GM19240 (cell line): ENCODE measurements at regions not wholly inside any gene's neighbourhood (a gene's known extent, or its start where the extent isn't known, plus 50 kb on each side); places are given as distances from the start of the nearest gene placed in this dataset.

Source experiments
- DNase-seq: peaks from one replicate; pipeline ENCODE4 v3.0.0; 2011; ENCODE audit warnings: low spot score; ENCODE audit not compliant: insufficient read length

DNA sequence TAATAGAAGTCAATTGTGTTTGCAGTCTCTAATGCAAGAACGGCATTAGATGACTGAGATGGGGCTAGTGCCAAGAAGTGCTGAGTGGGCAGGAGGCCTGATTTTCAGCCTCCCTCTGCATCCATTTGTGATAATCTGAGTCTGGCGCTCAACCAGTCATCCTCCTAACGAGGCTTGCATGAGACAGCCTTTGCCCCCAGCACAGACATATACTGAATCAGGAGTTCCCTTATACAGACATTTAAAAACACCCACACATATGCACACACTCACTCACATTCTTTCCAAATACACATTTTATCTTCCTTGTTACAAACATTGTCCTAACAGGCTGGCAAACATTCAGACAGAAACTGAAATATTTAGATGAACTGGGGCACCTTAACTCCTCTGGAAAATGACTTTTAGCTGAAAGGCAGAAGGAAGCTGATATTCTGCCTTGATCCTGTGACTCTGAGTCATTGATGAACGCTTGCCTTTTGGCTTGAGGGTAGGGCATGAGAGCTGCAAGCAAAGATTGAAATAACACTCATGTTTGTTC lies 562.3 kb downstream of the DHX35 start:
- DNase-seq = no peak

DNA sequence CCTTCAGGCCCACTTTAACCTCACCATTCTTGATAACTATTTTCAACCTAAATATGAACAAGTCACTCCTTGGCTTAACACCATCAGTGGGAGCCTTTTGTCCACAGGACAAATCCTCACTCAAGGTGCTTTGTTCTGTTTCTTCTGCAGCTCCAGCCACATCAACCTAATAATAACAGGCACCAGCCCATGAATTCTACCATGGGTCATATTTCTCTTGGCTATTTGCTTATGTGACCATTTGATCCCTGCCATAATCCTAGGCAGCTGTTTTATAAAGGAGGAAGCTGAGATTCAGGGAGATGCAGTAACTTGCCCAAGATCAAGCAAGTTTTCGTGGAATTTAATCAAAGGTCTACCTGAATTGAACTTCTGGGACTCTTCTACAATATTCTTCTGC lies 561.3 kb downstream of the DHX35 start:
- DNase-seq = no peak

- no peak for DNase-seq
These were observed 556.5 kb downstream of the DHX35 start for GRCh38 chr20:39518654-39519053.

DNA sequence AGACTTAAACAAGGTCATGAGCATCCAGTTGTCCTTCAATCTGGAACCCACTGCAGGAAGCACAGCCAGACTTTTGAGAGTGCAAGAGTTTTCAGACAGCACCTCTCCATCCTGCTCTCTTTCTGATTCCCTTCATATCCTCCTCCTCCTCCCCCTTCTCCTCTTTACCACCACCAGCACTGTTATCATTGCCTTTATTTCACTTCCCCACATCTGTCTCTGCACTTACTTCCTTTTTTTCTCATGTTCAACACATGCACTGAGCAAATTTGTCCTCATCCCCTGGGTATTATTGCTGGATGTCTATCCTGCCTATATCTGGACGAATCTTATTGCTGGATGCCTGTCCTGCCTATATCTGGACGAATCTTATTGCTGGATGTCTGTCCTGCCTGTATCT lies 554.8 kb downstream of the DHX35 start:
- DNase-seq = no peak

- DNase-seq = no peak
These were observed 542.6 kb downstream of the DHX35 start for GRCh38 chr20:39504710-39505094.

DNA sequence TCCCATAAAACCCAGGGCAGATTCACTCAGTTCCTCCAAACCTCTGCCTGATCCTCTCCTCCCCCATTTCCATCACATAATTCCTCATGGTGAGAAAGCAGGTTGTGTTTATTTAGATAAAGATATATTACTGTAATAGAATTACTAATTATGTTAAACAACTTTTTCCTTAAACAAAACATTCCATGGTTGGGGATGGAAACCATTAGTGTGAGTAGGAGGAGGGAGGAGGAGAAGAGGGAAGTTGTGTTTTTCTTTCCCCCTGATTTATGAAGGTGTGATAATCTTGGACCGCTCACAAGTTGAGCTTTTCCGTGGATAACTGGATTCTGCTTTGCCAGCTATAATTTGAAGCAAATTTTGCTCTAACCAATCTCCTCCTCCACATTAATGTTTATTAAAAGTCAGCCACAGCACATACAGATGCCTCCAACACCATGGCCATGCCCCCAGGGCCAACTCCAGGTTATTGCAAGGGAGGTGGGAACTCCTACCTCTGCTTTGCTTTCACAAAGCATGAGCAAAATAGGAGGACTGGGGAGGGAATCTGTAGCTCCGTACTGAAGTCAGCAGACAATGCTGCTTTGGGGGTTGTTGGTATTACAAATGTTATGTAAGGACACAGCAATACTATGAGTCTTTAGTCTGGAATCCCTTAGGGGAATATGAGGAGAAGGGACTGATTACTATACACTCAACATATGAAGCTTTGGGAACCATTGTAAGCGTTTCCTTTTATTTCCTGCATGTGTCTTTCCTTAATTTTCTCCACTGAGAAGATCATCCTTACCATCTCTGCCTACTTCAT lies 542.0 kb downstream of the DHX35 start:
- DNase-seq = no peak

GRCh38 chr20:39492223-39492797 lies 530.2 kb downstream of the DHX35 start:
- no peak for DNase-seq

- DNase-seq = no peak
These were observed 529.6 kb downstream of the DHX35 start for GRCh38 chr20:39491711-39492110.

DNA sequence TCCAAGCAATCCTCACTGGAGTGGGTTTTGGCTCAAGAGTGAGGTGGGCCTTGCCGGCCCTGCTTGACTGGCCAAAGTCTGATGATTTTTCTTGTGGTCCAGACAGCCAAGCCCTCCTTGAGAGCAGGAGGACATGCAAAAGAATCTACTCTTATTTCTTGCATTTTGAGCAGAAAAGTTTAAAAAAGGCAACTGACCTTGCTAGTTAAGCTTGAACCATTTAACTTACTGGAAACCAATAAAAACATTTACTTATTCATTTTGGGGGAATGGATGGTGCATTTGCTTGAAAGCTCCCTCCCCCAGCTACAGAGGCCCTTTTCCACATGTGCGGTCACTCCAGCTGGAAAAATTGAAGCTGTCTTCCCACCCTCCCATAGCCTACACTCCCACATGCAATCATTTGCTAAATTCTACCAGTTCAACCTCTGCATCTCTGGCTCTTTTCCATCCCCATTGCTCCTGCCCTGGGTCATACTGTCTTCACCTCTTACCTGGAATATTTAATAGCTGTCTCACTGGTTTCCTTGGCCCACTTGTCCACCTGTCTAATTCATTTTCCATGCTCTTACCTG lies 527.9 kb downstream of the DHX35 start:
- no peak for DNase-seq

GRCh38 chr20:39480276-39481043 lies 518.3 kb downstream of the DHX35 start:
- no peak for DNase-seq

DNA sequence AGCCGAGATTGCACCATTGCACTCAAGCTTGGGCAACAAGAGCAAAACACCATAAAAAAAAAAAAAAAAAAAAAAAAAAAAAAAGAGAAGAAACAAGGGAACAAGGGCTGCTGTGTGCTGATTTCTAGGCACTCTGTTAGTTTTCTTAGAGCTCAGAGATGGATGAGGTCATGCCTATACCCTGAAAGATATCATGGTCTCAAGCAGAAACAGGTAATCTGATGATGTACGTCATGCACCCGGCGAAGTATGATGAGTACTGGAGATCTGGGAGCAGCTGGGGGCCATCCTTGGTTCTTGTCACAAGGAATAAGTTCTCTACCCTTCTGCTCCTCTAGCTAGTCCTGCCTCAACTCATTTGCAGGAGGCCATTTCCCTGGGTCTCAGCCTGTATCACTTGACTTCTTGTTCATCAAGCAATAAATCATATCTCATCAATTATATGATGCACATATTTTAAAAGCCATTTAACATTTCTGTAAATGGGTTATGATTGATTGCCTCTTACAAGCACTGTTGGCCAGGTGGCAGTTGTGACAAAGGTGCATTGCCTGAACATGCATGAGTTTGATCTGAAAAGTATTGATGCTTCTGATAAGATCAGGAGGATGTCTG lies 517.2 kb downstream of the DHX35 start:
- no peak for DNase-seq

GRCh38 chr20:39474879-39475278 lies 512.7 kb downstream of the DHX35 start:
- no peak for DNase-seq

GRCh38 chr20:39473536-39473935 lies 511.4 kb downstream of the DHX35 start:
- DNase-seq = no peak

DNA sequence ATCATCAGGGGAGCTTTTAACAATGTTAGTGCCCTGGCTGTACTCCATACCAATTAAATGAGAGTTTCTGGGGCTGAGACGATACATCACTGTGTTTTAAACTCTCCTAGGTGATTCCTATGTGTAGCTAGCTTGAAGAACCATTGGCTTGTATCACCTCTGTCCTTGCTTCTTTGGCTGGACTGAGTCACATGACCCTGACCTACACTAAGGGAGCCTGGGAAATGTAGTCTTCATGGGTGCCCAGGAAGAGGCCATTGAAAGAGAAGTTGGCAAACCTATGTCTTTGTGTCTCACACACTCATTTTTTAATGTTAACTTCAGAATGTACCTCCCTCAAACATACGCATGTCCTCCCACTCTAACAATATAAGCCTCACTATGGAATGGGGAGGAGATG lies 506.6 kb downstream of the DHX35 start:
- DNase-seq = no peak

- DNase-seq = no peak
These were observed 502.1 kb downstream of the DHX35 start for GRCh38 chr20:39464238-39464637.

- DNase-seq = no peak
These were observed 500.3 kb downstream of the DHX35 start for GRCh38 chr20:39462416-39462945.

DNA sequence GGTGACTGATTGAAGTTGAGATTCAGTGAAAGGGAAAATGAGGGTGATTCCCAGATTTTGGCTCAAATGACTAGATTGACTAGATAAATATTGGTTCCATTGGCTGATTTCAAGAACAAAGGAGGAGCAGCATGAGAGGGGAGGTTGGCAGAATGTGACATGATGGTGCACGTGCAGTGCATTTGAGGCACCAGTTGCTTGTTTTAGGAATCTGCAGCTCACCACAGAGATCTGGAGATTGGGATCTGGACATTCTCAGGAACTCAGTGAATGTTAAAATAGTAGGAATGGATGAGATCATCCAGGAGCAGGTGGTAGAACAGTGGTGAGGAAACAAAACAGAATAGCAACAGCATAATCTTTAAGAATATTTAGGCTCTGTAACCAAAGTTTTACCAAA lies 496.3 kb downstream of the DHX35 start:
- no peak for DNase-seq

- DNase-seq = no peak
These were observed 491.7 kb downstream of the DHX35 start for GRCh38 chr20:39453890-39454289.

- no peak for DNase-seq
These were observed 490.6 kb downstream of the DHX35 start for GRCh38 chr20:39452583-39453340.

GRCh38 chr20:39451386-39451785 lies 489.2 kb downstream of the DHX35 start:
- DNase-seq = no peak
